ENCODE measurements at regions not wholly inside any gene's neighbourhood (a gene's known extent, or its start where the extent isn't known, plus 50 kb on each side); places are given as distances from the start of the nearest gene placed in this dataset.

DNA sequence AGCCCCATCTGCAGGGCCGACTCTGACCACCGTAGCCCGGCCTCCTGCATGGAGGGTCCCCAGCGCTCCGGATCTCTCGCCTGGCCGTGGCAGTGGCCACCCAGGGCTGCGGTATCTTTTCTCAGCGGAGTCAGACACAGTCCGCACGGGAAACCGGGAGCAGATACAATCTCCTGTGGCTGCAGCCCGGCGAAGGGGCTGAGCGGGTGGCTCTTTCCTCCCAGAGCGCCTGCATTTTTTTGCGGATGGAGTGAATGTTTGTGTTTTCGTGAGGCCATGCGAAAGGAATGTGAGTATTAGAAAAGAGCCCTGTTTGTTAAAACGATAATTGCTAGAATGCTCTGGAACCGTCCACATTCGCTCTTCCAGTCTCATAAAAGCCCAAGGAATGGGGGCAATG is 53.4 kb upstream of the PTCH1 start:
- TF ChIP-seq, protein P1, sequence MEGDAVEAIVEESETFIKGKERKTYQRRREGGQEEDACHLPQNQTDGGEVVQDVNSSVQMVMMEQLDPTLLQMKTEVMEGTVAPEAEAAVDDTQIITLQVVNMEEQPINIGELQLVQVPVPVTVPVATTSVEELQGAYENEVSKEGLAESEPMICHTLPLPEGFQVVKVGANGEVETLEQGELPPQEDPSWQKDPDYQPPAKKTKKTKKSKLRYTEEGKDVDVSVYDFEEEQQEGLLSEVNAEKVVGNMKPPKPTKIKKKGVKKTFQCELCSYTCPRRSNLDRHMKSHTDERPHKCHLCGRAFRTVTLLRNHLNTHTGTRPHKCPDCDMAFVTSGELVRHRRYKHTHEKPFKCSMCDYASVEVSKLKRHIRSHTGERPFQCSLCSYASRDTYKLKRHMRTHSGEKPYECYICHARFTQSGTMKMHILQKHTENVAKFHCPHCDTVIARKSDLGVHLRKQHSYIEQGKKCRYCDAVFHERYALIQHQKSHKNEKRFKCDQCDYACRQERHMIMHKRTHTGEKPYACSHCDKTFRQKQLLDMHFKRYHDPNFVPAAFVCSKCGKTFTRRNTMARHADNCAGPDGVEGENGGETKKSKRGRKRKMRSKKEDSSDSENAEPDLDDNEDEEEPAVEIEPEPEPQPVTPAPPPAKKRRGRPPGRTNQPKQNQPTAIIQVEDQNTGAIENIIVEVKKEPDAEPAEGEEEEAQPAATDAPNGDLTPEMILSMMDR (IDR thresholded peaks at IDR 0.05; ENCODE audit: low read length) = no peak
- no peak for TF ChIP-seq EZH2phosphoT487 (IDR thresholded peaks at IDR 0.05; ENCODE audit: low read length)
- no peak for TF ChIP-seq EZH2 (optimal IDR thresholded peaks at IDR 0.05; ENCODE audit: low read depth, low read length)

All from MM.1S (cell line).